Fibroblast of lung (primary cell): ENCODE measurements at regions not wholly inside any gene's neighbourhood (a gene's known extent, or its start where the extent isn't known, plus 50 kb on each side); places are given as distances from the start of the nearest gene placed in this dataset.
"Not testable (repeated sequence)": the region's sequence is repeated elsewhere in the genome, so short reads cannot be mapped to it uniquely, and the experiment has no call there.

ENCODE experiments used
- EZH2 ChIP-seq: IDR thresholded peaks from 2 replicates; pipeline ENCODE4 v1.5.1; 2012; ENCODE audit warnings: low read length, control low read depth, mild to moderate bottlenecking; ENCODE audit errors: missing control alignments
- TF ChIP-seq, protein P1 (sequence below), 2 donors: IDR thresholded peaks in 1 of 2; conservative IDR thresholded peaks in 1 of 2; 1 replicate in 1 of 2; 2 replicates in 1 of 2; pipeline ENCODE4 v1.5.1; 2011 to 2012; ENCODE audit warnings: low read length in 2 of 2, control low read depth in 1 of 2, inconsistent platforms in 1 of 2, low read depth in 1 of 2, mild to moderate bottlenecking in 1 of 2

- TF ChIP-seq, protein P1, sequence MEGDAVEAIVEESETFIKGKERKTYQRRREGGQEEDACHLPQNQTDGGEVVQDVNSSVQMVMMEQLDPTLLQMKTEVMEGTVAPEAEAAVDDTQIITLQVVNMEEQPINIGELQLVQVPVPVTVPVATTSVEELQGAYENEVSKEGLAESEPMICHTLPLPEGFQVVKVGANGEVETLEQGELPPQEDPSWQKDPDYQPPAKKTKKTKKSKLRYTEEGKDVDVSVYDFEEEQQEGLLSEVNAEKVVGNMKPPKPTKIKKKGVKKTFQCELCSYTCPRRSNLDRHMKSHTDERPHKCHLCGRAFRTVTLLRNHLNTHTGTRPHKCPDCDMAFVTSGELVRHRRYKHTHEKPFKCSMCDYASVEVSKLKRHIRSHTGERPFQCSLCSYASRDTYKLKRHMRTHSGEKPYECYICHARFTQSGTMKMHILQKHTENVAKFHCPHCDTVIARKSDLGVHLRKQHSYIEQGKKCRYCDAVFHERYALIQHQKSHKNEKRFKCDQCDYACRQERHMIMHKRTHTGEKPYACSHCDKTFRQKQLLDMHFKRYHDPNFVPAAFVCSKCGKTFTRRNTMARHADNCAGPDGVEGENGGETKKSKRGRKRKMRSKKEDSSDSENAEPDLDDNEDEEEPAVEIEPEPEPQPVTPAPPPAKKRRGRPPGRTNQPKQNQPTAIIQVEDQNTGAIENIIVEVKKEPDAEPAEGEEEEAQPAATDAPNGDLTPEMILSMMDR (conservative IDR thresholded peaks at IDR 0.05 in 1 of 2, IDR thresholded peaks at IDR 0.05 in 1 of 2; ENCODE audit: low read depth in 1 of 2, low read length in 2 of 2), result not testable (repeated sequence)
- not testable (repeated sequence) for TF ChIP-seq EZH2
These were observed 134.0 kb upstream of the FOXD4L5 start for GRCh38 chr9:65418966-65419365.
